Skin of body (tissue), 1 donor: ENCODE measurements at regions not wholly inside any gene's neighbourhood (a gene's known extent, or its start where the extent isn't known, plus 50 kb on each side); places are given as distances from the start of the nearest gene placed in this dataset.

Experiments
- DNase-seq: peaks from one replicate; lab custom pipeline; 2025; lab: John Stamatoyannopoulos, UW

- DNase-seq, result peak; percentile 50
Observed at GRCh38 chr3:115518100-115518852, 105.0 kb upstream of the GAP43 start.

DNA sequence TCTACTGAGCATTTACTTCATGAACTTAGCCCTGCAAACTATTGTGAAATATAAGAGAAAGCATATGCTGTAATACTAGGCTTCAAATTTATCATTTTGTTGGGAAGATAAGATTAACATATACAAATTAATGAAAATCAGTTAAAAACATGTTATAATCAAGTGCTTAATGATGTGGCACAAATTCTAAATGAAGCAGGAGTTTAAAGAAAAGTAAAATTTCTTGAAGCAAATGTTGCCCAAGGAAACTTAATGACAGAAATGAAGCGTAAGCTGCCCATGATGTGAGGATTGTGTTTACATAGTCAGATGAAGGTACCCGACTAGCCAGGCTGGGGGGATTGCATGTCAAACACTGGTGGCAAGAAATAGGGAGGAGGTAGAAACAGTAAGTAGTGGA, 103.1 kb upstream of the GAP43 start:
- no peak for DNase-seq

DNA sequence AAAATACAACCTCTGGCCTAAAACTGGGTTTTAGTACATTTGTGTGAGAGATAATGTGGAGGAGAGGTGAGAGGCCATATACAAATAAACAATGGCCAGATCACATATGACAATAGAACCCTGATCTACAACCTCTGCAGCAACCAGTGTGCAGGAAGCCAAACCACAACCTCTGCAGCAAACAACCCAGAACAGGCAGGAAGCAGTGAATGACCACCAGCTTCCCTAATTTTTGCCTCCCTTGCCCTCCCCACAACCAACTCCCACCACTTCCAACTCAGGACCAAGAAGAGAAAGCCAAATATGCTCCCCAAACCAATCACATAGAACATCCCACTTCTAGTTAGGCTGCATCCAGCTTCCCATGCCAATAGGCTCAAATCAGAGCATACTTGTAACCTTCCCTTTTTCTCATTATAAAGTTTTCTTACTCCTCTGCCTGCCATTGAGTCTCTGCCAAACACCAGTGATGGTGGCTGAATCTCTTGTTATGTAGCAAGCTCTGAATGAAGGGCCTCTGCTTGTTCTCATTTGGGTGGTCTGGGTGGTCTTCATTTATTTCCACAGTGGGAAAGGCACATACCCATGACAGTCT, 102.6 kb upstream of the GAP43 start:
- no peak for DNase-seq

- peak; percentile 4 for DNase-seq
Observed at GRCh38 chr3:115523458-115523857, 99.9 kb upstream of the GAP43 start.

DNA sequence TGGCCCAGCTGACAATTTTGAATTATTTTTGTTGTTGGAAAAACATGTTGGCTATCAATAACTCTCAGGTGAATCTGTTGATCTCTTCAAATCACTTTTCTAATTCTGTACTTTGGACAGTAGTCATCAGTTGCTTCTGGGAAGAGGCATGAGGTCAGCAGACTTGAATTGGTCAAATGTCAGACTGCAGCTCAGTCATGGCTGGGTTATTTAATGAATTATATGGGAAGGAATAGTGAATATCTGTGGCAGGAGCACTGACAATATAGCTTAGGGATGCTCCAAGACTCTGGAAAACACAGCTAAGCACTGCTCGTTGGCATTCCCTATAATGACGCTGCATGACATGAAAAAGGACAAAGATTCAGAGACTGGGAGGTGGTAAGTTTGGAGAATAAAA, 98.8 kb upstream of the GAP43 start:
- DNase-seq, result no peak

- DNase-seq, result no peak
Observed at GRCh38 chr3:115525731-115526130, 97.6 kb upstream of the GAP43 start.

DNA sequence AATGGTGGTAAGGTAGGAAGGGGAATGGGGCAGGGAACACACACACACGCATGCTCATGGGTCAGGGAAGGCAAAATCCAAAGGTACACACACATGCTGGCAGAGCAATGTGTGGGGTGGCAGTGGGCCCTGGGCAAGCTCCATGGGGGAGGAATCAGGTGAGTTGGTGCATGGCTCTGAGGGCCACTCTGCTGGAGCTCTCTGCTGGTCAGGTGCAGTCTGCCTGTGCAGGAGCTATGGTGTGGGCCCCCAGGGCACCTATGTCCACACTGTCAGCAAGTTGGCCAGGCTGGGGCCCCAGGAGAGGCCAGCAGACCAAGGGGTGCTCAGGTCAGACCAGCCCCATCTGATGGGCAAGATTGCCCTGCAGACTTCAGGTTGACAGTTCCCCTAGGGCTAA, 90.1 kb upstream of the GAP43 start:
- no peak for DNase-seq

DNA sequence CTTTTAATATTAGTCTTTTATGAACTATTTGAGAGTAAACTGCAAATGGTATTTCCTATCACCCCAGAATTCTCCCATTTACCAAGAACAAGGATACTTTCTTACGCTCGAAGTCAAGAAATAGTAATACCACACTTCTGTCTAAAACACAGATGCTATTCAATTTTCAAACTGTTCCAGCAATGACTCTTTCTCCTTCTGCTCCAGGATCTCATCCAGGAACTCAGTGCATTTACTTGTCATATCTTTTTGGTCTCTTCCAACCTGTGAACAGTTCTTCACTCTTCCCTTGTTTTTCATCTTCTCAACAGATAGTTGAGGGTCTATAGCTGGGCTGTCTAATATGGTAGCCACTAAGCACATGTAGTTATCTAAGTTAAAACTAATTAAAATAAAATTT, 87.1 kb upstream of the GAP43 start:
- DNase-seq, result no peak

DNA sequence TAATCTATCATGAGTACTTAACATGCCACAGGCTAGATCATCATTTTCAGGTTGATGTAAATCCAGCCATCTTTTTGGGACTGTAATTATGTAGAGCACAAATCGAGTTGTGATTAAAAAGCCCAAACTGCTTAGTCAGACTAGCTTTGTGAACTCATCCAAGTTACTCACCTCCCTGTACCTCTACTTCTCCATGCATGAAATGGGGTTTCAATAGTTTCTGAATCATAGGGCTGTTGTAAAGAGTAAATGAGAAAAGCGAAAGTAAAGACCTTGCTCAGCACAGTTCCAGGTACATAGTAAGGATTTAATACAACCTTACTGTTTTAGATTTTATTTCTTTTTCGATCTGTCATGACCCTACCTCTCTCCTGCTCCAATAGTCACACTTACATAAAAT, 85.6 kb upstream of the GAP43 start:
- DNase-seq, result no peak

- no peak for DNase-seq
Observed at GRCh38 chr3:115547207-115547606, 76.1 kb upstream of the GAP43 start.

- DNase-seq, result no peak
Observed at GRCh38 chr3:115548611-115549010, 74.7 kb upstream of the GAP43 start.

DNA sequence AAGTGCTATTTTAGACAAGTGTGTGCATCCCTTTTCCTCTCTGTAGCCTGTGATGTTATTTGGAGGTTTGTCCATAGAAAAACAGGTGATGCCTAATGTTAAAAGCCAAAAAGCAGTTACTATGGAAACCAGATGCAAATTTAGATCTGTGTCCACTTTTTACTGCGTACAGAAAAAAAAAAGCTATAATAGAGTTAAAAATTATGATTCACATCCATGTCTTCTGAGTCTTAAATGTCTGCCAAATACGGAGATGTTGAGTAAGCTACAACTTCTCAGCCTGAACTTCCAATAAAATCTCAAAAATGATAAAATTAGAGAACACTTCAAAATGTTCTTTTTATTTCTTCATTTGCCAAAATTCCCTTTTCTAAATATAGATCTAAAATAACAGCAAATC, 74.2 kb upstream of the GAP43 start:
- DNase-seq, result no peak

GRCh38 chr3:115550285-115550761, 73.0 kb upstream of the GAP43 start:
- DNase-seq, result peak; percentile 86

GRCh38 chr3:115551016-115551415, 72.3 kb upstream of the GAP43 start:
- peak; percentile 58 for DNase-seq

DNA sequence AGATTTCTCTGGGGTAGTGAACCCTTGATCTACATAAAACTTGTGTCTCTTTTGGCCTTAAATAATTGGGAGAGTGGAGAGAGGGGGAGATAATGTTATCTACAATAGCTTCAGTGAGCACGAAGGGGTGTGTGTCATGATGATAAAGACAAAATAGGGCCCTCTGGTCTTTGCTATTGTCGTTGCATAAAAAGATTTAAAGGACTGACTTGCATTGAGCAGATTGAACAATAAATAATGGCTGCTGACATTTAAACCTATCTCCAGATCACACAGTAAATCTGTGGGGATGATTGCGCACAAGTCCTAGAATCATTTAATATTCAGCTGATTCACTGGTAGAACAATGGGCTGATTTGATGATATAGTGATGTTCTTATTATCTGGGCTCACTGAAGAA, 71.3 kb upstream of the GAP43 start:
- DNase-seq, result no peak

- DNase-seq, result no peak
Observed at GRCh38 chr3:115553796-115554486, 69.4 kb upstream of the GAP43 start.

DNA sequence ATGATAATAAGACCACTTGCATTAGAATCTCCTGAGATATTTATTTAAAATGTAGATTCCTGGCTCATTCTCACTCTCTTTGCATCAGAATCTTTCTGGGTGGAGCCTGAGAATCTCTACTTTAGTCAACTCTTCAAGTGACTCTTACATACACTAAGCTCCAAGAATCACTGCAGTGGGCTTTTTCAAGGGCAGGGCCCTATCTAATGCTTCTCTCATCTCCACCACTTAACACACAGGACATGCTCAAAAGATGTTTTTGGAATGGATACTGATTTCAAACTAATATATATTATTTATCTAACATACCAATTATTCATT, 68.9 kb upstream of the GAP43 start:
- no peak for DNase-seq

- DNase-seq, result no peak
Observed at GRCh38 chr3:115562636-115563267, 60.6 kb upstream of the GAP43 start.

DNA sequence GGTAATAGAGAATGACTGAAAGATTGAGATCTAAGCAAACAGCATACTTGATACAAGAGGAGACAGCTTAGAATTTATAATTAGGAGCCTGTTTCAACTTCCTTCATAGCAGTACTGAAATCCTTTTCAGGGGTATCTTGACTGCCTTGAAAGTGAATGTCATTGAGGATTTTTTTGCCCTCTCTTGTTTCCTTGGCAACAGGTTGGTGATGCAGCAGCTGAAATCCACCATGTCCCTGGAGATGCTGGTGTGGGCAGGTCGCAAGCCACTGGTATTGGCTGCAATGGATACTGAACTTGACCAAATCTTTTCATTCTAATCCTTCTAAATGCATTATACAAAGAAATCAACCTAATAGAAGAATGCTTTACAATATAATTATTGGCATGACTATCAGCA, 59.3 kb upstream of the GAP43 start:
- DNase-seq, result no peak

DNA sequence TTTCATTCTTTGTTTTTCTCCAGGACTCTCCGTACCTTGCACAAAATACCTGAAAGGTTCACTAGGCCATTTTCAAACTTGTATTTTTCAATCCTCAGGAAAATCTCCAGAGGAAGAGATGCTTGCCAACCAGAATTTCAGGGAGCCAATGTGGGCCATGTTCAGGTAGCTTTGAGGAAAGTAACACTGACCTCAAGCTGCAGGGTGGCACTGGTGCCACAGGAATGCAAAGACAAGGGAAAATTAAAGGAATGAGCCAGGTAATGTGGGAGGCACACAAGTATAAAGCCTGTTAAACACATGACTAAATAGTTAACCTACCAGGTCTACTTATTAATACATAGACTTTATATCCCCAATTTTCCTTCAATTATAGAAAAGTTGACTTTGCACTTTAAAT, 51.9 kb upstream of the GAP43 start:
- no peak for DNase-seq
